ENCODE measurements at regions not wholly inside any gene's neighbourhood (a gene's known extent, or its start where the extent isn't known, plus 50 kb on each side); places are given as distances from the start of the nearest gene placed in this dataset.

GRCh38 chr1:170219163-170219562 is 73.4 kb downstream of the NTMT2 start:
- H3K27me3 ChIP-seq, result no peaks in the 10 kb centered on the region
- no peak for DNase-seq
- 57 to 65% methylated on average over 3 of the region's 3 CpGs for WGBS, 2 donors
- H3K9me3 ChIP-seq, result no peaks in the 10 kb centered on the region
- no peak overlapping the region for H3K27ac ChIP-seq
- intact Hi-C loops (cut with DNase I; ENCODE audit: low total_unique reads), result no loop called here
- no peaks in the 10 kb centered on the region for H3K36me3 ChIP-seq (ENCODE audit: low read depth, missing control alignments)
- no peak for TF ChIP-seq CTCF (IDR thresholded peaks at IDR 0.05)
- H3K4me1 ChIP-seq, result peaks cover 11% of the 10 kb centered on the region
- H3K4me3 ChIP-seq, result no peak overlapping the region

DNA sequence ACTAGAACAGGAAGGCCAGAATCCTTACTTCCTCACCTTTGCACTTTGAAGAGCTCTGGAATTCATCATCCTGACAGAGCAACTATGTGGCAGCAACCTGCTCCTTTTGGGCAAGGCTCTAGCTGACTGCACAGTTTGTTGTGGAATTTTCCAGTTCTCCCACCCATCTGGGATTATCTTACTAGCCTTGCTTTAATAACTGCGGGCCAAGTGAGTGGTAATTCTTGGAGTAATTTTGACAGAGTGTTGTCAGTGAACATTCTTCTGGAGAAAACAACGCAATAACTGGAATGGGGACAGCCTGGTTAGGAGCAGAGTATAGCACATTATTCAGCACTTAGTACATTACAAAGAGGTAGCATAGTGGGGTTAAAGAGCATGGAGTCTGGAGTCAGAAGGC is 75.3 kb downstream of the NTMT2 start:
- TF ChIP-seq CTCF (IDR thresholded peaks at IDR 0.05) (no peak), POLR2A (IDR thresholded peaks at IDR 0.05) (no peak)
- no peaks in the 10 kb centered on the region for H3K4me1 ChIP-seq
- H3K4me3 ChIP-seq, result no peak overlapping the region
- DNase-seq, result peak; percentile 66
- 35 to 50% methylated on average over 2 of the region's 2 CpGs for WGBS, 2 donors
- peak overlapping the region in 1 of 2 donors; percentile 38 for H3K27ac ChIP-seq
- H3K36me3 ChIP-seq (ENCODE audit: low read depth, missing control alignments), result no peaks in the 10 kb centered on the region
- H3K27me3 ChIP-seq, result no peaks in the 10 kb centered on the region
- H3K9me3 ChIP-seq, result no peaks in the 10 kb centered on the region
- intact Hi-C loops (cut with DNase I; ENCODE audit: low total_unique reads), result no loop called here

DNA sequence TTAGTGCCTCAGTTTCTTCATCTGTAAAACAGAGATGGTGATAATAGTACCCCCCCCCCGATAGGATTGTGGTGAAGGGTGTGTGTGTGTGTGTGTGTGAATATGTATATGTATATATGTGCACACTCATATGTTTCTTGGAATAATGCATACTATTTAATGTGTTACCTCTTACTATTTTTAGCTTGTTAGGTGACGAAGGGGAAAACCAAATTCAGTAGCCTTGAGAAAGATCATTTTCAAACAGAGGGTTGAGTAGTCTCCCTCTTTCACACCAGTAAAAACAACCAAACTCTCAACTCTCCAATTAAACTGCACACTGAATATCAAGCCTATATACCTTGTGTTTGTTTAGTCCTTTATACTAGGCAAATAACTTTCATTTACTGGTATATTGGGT is 75.7 kb downstream of the NTMT2 start:
- WGBS, 2 donors, result 71 to 86% methylated on average over 2 of the region's 2 CpGs
- Histone ChIP-seq H3K4me1 (no peaks in the 10 kb centered on the region), H3K27me3 (no peaks in the 10 kb centered on the region), H3K4me3 (no peak overlapping the region), H3K36me3 (ENCODE audit: low read depth, missing control alignments) (no peaks in the 10 kb centered on the region), H3K27ac (no peak overlapping the region), H3K9me3 (no peaks in the 10 kb centered on the region)
- intact Hi-C loops (cut with DNase I; ENCODE audit: low total_unique reads), result no loop called here
- DNase-seq, result no peak
- no peak for TF ChIP-seq POLR2A (IDR thresholded peaks at IDR 0.05)
- TF ChIP-seq CTCF (IDR thresholded peaks at IDR 0.05), result no peak

- intact Hi-C loops (cut with DNase I; ENCODE audit: low total_unique reads), result no loop called here
- H3K4me3 ChIP-seq, result no peak overlapping the region
- no peaks in the 10 kb centered on the region for H3K4me1 ChIP-seq
- H3K27me3 ChIP-seq, result no peaks in the 10 kb centered on the region
- H3K36me3 ChIP-seq (ENCODE audit: low read depth, missing control alignments), result no peaks in the 10 kb centered on the region
- no peak for DNase-seq
- H3K9me3 ChIP-seq, result no peaks in the 10 kb centered on the region
- H3K27ac ChIP-seq, result no peak overlapping the region
- WGBS, 2 donors, result 60 to 65% methylated on average over 3 of the region's 3 CpGs
- no peak for TF ChIP-seq CTCF (IDR thresholded peaks at IDR 0.05)
Measured at GRCh38 chr1:170224469-170224868, 78.7 kb downstream of the NTMT2 start.

DNA sequence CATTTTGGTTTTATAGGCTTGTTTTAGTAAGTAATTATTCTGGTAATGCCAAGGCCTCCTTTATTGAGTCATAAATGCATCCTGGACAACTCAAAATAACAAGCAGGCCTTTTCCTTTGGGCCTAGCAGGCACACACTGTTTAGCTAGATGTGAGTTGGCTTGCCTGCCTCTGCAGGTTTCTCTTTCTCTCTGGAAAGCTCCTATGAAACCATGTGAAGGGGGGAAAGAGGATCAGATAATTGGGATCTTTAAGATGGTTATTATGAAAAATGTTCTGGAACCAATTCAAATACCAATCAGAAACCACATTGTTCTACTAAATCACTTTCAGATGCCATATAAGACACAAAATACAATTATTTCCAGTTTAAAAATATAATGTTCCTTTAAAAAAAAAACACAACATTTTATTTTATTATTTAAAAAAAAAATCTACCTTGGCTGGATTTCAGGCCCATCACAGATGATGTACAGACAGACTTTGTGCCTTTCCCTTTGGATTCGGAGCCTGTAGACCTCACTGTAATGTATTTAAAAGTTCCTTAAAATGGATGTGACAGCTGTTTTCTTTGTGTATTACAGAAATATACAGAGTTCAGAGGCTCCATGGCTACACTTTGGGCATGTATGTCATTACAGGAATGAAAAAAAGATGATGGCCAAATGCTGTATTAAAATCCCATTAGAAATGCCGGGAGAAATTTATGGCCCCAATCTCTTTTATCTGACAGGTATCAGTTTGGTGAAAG is 80.2 kb downstream of the NTMT2 start:
- no peaks in the 10 kb centered on the region for H3K9me3 ChIP-seq
- no peak for TF ChIP-seq CTCF (IDR thresholded peaks at IDR 0.05)
- TF ChIP-seq POLR2A (IDR thresholded peaks at IDR 0.05), result no peak
- H3K27me3 ChIP-seq, result no peaks in the 10 kb centered on the region
- WGBS, 2 donors, result 78% methylated on average over 2 of the region's 2 CpGs
- H3K27ac ChIP-seq, result peak overlapping the region in 1 of 2 donors; percentile 4
- no peaks in the 10 kb centered on the region for H3K4me1 ChIP-seq
- DNase-seq, result no peak
- H3K36me3 ChIP-seq (ENCODE audit: low read depth, missing control alignments), result no peaks in the 10 kb centered on the region
- intact Hi-C loops (cut with DNase I; ENCODE audit: low total_unique reads), result no loop called here
- H3K4me3 ChIP-seq, result no peak overlapping the region
